SK-N-MC (cell line): ENCODE measurements at regions not wholly inside any gene's neighbourhood (a gene's known extent, or its start where the extent isn't known, plus 50 kb on each side); places are given as distances from the start of the nearest gene placed in this dataset.
A peak's percentile ranks its signal among the peaks of the same experiment; 100 is the strongest.

Source experiments
- DNase-seq: peaks from one replicate; pipeline ENCODE4 v3.0.0-alpha.2; 2011; ENCODE audit warnings: low read depth, low spot score
- H3K27ac ChIP-seq: fragments of 200-600 bp; sonication (generic); 2 replicates; pipeline ENCODE4 v1.5.1; 2016; ENCODE audit warnings: mixed run types
- H3K36me3 ChIP-seq: fragments of 200-600 bp; sonication (generic); 2 replicates; pipeline ENCODE4 v1.6.1; 2017; ENCODE audit warnings: antibody characterized with exemption, low read length, mixed read lengths; ENCODE audit not compliant: insufficient read depth
- H3K4me3 ChIP-seq: fragments of 200-600 bp; sonication (generic); 2 replicates; pipeline ENCODE4 v1.5.1; 2016
- H3K9ac ChIP-seq: fragments of 200-600 bp; sonication (generic); 2 replicates; pipeline ENCODE4 v1.8.0; 2017; ENCODE audit warnings: mixed run types, mixed read lengths; ENCODE audit not compliant: insufficient read length
- H3K9me3 ChIP-seq: fragments of 200-600 bp; sonication (generic); 2 replicates; pipeline ENCODE4 v1.6.1; 2017; ENCODE audit warnings: low read depth, mild to moderate bottlenecking, antibody characterized with exemption, low read length, moderate library complexity, mixed read lengths
- EZH2 ChIP-seq: fragments of 200-600 bp; sonication (generic); IDR thresholded peaks from one replicate; pipeline ENCODE4 v1.6.1; 2017; ENCODE audit warnings: antibody characterized with exemption
- FOXP2 ChIP-seq: optimal IDR thresholded peaks from 2 replicates; pipeline ENCODE3; 2011; ENCODE audit warnings: mild to moderate bottlenecking, moderate library complexity; ENCODE audit not compliant: insufficient read depth; ENCODE audit errors: extremely low read length, control extremely low read depth
- POLR2AphosphoS5 ChIP-seq: IDR thresholded peaks from 2 replicates; pipeline ENCODE4 v1.6.1; 2012; ENCODE audit warnings: mild to moderate bottlenecking, low read depth, low read length, borderline replicate concordance

- Histone ChIP-seq H3K4me3 (peak overlapping the region; percentile 30; the same call in 1 of the 2 replicates), H3K36me3 (no peaks in the 10 kb centered on the region), H3K9me3 (no peaks in the 10 kb centered on the region), H3K9ac (peak overlapping the region; percentile 21), H3K27ac (peak overlapping the region; percentile 45; the same call in 1 of the 2 replicates)
- no peak for DNase-seq
- no peak for TF ChIP-seq EZH2
- no peak for TF ChIP-seq POLR2AphosphoS5
- TF ChIP-seq FOXP2: no peak
Observed at GRCh38 chr6:139588734-139589593, 214.5 kb upstream of the CITED2 start.

- Histone ChIP-seq H3K9ac (peak overlapping the region; percentile 21), H3K27ac (0 out of 2 replicates have a peak overlapping the region, but pooled peaks have one; percentile 45), H3K4me3 (no peak overlapping the region), H3K36me3 (no peaks in the 10 kb centered on the region), H3K9me3 (no peaks in the 10 kb centered on the region)
- TF ChIP-seq EZH2 (no peak), FOXP2 (no peak), POLR2AphosphoS5 (no peak)
- no peak for DNase-seq
Observed at GRCh38 chr6:139588076-139588639, 213.7 kb upstream of the CITED2 start.

GRCh38 chr6:139587469-139587868, 213.0 kb upstream of the CITED2 start:
- Histone ChIP-seq H3K9me3 (no peaks in the 10 kb centered on the region), H3K36me3 (no peaks in the 10 kb centered on the region), H3K4me3 (no peak overlapping the region), H3K9ac (no peak overlapping the region), H3K27ac (no peak overlapping the region)
- TF ChIP-seq FOXP2 (no peak), POLR2AphosphoS5 (no peak), EZH2 (no peak)
- DNase-seq: no peak

DNA sequence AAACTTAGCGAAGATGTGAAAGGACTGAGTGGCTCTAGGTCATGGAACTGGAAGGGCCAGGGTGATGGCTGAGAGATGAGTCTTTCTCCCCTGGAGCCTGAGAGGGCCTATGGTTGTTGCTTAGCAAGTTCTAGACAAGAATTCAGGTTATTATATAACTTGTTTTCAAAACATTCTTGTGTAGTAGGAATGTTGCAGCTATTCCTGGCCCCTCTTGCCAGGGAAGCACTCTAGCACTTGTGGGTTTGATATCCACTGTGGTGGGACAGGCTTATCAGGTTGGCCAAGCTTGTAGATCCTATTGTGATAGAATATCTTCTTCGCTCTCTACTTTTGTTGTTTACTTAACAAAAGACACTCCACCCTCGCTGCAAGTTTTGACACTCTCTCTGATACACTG, 211.8 kb upstream of the CITED2 start:
- H3K27ac ChIP-seq: no peak overlapping the region
- no peaks in the 10 kb centered on the region for H3K36me3 ChIP-seq
- no peak overlapping the region for H3K9ac ChIP-seq
- no peaks in the 10 kb centered on the region for H3K9me3 ChIP-seq
- no peak overlapping the region for H3K4me3 ChIP-seq
- no peak for TF ChIP-seq FOXP2
- TF ChIP-seq EZH2: no peak
- no peak for TF ChIP-seq POLR2AphosphoS5
- no peak for DNase-seq

- TF ChIP-seq POLR2AphosphoS5 (no peak), EZH2 (no peak), FOXP2 (no peak)
Observed at GRCh38 chr6:139584599-139584998, 210.2 kb upstream of the CITED2 start.

DNA sequence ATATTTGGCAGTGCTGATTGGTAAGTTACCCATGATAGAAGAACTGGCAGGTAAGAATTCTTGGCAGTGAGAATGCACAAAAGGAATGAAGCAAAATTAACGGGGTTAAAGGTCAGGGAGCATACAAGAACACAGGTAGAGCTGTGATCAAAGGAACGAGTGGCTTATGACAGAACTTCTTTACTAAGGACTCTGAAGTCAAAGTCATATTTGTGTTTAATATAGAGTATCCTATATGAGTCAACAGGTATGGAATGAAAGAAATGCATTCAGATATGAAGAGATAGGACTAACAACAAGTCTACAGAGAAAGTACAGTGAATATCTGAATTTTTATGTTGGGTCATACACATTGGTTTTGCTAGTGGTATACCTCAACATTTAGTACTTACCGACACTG, 209.0 kb upstream of the CITED2 start:
- no peaks in the 10 kb centered on the region for H3K9me3 ChIP-seq
- H3K27ac ChIP-seq: no peak overlapping the region
- no peak overlapping the region for H3K9ac ChIP-seq
- TF ChIP-seq EZH2: no peak
- no peak for TF ChIP-seq FOXP2
- no peak for TF ChIP-seq POLR2AphosphoS5
- no peak for DNase-seq
- no peak overlapping the region for H3K4me3 ChIP-seq
- H3K36me3 ChIP-seq: no peaks in the 10 kb centered on the region

More at GRCh38 chr6:139584599-139584998, 210.2 kb upstream of the CITED2 start:
- H3K9me3 ChIP-seq: no peaks in the 10 kb centered on the region
- H3K9ac ChIP-seq: no peak overlapping the region
- DNase-seq: no peak
- H3K4me3 ChIP-seq: no peak overlapping the region
- no peaks in the 10 kb centered on the region for H3K36me3 ChIP-seq
- no peak overlapping the region for H3K27ac ChIP-seq

DNA sequence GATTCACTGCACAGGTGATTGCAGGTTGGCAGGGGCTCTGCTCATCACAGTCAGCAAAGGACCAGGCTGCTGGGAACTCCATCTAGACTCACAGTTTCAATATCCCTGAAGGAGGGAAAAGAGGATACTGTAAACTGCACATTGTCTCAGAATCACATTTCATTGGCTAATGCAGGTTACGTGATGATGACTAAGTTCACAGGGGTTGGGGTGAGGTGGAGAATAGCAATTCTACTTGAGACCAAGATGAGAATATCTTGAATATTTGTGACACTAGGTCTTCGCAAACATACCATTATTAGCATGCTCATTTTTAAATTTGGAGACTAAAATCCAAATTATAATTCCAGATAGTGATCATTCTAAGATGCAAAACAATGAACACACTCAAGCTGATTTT, 208.5 kb upstream of the CITED2 start:
- H3K9me3 ChIP-seq: no peaks in the 10 kb centered on the region
- no peak overlapping the region for H3K4me3 ChIP-seq
- no peak overlapping the region for H3K9ac ChIP-seq
- no peak overlapping the region for H3K27ac ChIP-seq
- DNase-seq: no peak
- TF ChIP-seq FOXP2: no peak
- no peak for TF ChIP-seq EZH2
- TF ChIP-seq POLR2AphosphoS5: no peak
- H3K36me3 ChIP-seq: no peaks in the 10 kb centered on the region

DNA sequence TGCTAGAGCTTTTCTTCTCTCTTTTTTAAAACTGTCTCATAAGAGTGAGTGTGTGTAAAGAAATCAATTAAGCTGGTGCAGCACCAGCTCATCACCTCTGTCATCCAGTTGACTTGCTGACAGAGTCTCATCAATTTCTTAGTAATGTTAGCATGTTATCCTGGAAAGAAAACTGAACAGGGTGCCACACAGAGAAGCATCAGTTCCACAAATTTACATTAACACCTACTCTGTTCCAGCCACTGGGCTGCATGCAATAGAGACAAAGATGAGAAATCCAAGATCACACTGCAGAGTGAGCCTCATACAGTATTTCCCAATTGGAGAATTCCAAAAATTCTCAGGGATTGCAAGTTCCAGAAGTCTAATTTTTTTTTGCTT, 207.0 kb upstream of the CITED2 start:
- TF ChIP-seq POLR2AphosphoS5 (no peak), FOXP2 (no peak), EZH2 (no peak)
- no peaks in the 10 kb centered on the region for H3K9me3 ChIP-seq
- no peak overlapping the region for H3K9ac ChIP-seq
- no peak overlapping the region for H3K4me3 ChIP-seq
- DNase-seq: no peak
- H3K36me3 ChIP-seq: no peaks in the 10 kb centered on the region
- H3K27ac ChIP-seq: no peak overlapping the region
